Fibroblast of villous mesenchyme (primary cell): ENCODE measurements at regions not wholly inside any gene's neighbourhood (a gene's known extent, or its start where the extent isn't known, plus 50 kb on each side); places are given as distances from the start of the nearest gene placed in this dataset.

Experiments used
- DNase-seq: peaks from one replicate; pipeline ENCODE4 v3.0.0-alpha.2; 2010; ENCODE audit warnings: low read depth
- H3K4me3 ChIP-seq: 2 replicates; pipeline ENCODE4 v1.5.1; 2011; ENCODE audit warnings: low read depth, mild to moderate bottlenecking, low read length
- TF ChIP-seq, protein P1 (sequence below): IDR thresholded peaks from 2 replicates; pipeline ENCODE4 v1.5.1; 2012; ENCODE audit warnings: low read depth, mild to moderate bottlenecking, low read length; ENCODE audit not compliant: insufficient read depth

DNA sequence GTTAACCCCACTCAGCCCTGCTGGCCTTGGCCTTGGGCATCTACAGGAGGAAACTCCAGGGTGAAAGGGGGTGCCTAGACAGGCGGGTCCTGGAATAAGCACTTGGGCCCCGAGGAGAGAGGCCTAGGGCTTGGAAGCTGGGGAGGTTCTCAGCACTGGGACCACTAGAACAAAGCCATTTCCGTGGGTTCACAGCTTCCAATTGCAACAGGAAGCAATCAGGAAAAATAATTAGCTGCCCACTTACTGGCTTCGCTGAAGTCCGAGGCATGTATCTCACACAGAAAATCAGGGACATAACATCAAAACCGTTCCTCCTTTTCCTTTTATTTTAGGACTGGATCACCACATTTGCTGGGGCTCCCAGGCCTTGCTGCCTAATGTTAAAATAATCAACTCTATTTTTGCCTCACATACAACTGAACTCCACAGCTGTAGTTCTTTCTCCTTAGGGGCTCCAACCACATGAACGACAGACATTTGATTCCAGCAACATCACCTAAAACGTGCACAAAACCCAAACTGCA, 161.1 kb upstream of the GRK3 start:
- H3K4me3 ChIP-seq = peak overlapping the region; percentile 67
- TF ChIP-seq, protein P1, sequence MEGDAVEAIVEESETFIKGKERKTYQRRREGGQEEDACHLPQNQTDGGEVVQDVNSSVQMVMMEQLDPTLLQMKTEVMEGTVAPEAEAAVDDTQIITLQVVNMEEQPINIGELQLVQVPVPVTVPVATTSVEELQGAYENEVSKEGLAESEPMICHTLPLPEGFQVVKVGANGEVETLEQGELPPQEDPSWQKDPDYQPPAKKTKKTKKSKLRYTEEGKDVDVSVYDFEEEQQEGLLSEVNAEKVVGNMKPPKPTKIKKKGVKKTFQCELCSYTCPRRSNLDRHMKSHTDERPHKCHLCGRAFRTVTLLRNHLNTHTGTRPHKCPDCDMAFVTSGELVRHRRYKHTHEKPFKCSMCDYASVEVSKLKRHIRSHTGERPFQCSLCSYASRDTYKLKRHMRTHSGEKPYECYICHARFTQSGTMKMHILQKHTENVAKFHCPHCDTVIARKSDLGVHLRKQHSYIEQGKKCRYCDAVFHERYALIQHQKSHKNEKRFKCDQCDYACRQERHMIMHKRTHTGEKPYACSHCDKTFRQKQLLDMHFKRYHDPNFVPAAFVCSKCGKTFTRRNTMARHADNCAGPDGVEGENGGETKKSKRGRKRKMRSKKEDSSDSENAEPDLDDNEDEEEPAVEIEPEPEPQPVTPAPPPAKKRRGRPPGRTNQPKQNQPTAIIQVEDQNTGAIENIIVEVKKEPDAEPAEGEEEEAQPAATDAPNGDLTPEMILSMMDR = no peak
- DNase-seq = no peak

DNA sequence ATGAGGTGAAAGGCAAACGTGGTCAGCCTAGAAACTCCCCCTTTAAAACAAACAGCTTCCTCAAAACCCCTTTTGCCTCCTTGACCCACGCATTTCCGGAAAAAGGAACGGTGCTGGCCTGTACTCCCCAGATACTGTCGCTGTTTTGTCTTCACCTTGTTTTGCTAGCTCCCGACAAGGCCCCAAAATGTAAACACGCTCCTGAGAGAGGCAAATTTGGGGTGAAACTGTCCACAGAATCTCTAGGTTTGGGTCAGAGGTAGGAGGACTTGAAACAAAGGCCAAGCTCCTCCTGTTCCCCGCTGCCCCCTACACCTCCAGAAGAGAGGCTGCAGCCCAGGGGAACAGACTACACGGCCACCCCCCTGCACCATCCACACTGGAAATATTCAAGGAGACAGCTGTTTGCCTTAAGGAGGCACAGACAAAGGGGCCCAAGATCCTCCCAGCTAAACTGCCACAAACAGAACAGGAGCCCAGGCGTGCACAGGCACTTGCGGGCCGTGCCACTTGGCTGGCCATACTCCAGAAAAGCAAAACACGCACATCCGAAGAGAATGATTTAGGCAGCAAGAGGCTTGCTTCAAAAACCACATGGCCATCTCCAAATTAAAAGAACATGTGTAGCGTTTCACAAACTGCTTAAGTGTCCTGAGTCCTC, 160.5 kb upstream of the GRK3 start:
- peak; percentile 80 for DNase-seq
- TF ChIP-seq, protein P1 = peak; percentile 20
- H3K4me3 ChIP-seq = peak overlapping the region; percentile 67

DNA sequence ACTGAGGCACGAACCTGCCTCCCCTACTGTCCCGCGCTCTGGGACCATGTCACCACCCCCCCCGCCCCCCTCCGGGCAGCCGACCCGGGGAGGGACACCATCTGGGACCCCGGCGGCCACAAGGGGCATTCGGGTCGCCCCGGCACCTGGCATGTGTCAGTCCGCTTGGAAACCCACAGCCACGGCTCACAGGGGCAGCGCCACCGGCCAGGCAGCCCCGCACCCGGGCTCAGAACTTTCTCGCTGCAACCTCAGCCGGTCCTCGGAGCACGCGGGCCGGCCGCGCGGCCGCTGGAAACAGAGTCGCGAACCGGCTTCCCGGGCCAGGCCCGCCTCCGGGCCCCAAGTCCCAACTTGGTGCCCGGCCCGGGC, 159.9 kb upstream of the GRK3 start:
- DNase-seq = no peak
- TF ChIP-seq, protein P1 = no peak

DNA sequence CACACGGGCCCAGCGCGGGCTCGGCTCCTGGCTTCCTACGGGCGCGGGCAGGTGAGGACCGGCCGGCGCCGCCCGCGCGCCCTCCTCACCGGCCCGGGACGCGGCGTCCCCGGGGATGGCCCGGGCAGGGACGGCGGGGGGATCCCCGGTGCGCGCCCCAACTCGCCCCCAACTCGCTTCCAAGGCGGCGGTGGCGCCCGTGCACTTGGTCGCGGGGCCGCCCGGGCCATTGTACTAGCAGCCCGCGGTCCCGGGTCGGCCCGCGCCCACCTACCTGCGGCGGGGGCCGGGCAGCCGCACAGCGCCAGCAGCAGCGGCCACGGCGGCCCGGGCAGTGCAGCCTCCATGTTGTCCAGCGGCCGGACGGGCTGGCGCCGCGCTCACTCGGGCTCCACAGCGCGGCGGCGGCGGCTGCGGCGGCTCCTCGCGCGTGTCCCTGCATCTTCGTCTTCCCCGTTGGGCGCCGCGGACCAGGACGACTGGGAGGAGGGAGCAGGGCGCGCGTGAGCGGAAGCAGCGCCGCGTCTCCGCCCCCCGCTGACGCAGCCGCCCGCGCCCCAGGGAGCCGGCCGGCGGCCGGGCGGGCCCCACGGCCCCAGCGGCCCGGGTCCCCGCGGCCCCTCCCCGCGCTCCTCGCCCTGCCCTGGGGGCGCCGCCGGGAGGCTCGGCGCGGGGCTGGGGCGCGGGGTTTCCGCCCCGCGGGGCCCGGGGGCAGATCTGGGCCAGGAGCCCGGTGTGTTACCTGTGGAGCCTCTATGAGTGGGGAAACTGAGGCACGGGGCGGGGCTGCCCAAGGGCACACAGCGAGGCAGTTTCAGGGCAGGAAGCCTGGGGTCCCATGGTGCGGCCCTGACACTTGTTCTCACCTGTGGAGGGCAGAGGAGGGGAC, 159.3 kb upstream of the GRK3 start:
- TF ChIP-seq, protein P1 = no peak
- peak overlapping the region; percentile 67 for H3K4me3 ChIP-seq
- DNase-seq = peak; percentile 74

More for the DNA sequence above, 159.9 kb upstream of the GRK3 start:
- peak overlapping the region; percentile 67 for H3K4me3 ChIP-seq

DNA sequence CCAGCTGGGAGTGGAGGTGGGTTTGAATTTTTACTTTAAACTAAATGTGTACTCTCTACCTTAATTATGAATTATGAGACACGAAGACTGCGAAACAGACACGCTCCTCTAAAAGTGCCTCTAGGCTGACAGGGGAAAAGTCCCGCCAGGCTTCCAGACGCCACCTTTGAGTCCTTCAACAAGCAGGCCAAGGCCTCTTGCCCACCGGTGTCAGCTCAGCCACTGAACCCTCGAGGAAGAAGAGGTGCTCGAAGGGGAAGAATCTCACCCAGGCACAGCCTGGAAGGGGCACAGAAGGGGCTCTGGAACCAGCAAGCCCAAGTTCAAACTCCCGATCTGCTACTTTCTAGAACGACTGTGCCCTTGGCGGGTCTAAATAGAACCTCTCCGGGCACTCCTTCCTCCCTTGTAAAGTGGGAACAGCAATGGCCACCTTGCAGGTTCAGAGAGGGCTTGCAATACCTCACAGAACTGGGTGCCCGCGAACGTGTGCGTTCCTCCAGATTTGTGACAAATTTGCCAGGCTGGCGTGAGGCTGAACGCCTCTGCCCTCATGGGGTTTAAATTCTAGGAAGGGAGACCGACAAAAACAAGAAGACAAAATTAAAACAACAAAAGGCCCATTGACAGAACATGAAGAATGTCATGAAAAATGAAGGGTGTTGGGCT, 158.5 kb upstream of the GRK3 start:
- TF ChIP-seq, protein P1 = no peak
- no peak for DNase-seq
- H3K4me3 ChIP-seq = peak overlapping the region; percentile 67

DNA sequence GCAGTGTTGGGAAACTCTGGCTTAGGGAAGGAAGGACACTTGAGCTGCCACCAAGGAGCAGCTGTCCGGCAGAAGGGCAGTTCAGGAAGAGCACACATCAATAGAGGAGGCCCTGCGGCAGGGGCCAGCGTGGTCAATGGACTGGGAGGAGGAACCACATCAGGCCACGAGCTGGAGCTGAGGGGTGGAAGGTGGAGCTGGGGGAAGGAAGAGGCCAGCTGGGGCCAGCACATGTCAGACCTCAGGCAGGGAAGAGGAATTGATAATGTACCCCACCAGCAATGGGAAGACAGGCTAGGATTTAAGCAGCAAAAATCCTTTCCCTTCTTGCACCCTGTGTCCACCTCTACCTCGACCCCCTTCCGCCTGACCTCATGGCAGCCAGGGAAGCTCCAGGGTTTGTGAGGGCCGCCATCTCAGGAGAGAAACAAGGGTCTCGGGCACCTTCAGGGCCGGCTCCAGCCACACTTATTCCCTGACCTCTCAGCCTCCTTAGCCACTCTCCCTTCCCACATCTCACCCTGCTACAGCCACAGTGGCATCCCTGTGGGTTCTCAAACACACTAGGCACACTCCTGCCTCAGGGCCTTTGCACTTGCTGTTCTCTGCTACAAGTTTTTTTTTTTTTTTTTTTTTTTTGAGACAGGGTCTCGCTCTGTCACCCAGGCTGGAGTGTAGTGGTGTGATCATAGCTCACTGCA, 157.8 kb upstream of the GRK3 start:
- no peak for DNase-seq
- TF ChIP-seq, protein P1 = no peak
- no peak overlapping the region for H3K4me3 ChIP-seq
